GM12864 (cell line): ENCODE measurements at regions not wholly inside any gene's neighbourhood (a gene's known extent, or its start where the extent isn't known, plus 50 kb on each side); places are given as distances from the start of the nearest gene placed in this dataset.

Source experiments
- DNase-seq: peaks from one replicate; pipeline ENCODE4 v3.0.0-alpha.2; 2011; ENCODE audit warnings: low read depth
- H3K4me3 ChIP-seq: 2 replicates; pipeline ENCODE4 v1.5.1; 2011; ENCODE audit warnings: mild to moderate bottlenecking, low read depth, low read length, control low read depth
- TF ChIP-seq, protein P1 (sequence below): IDR thresholded peaks from 2 replicates; pipeline ENCODE4 v1.5.1; 2011; ENCODE audit warnings: low read depth, mild to moderate bottlenecking, moderate library complexity, low read length, control low read depth, inconsistent platforms; ENCODE audit errors: missing control alignments

DNA sequence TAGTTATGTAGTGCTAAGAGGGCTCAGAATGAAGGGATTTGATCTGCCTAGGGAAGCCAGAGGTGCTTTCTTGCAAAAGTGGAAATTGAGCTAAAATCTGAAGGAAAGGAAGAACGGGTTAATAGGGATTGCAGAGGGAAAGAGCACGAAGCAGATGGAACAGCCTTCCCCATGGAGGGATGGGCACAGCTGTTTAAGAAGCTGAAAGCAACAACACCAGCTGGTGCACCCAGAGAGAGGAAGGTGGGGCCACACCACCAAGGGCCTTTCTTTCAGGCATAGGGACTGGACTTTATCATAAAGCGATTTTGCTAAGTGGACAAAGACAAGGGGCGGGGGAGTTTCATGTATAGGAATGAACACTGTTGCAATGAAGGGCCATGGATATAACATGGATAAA lies 65.8 kb upstream of the SNRPB2 start:
- TF ChIP-seq, protein P1, sequence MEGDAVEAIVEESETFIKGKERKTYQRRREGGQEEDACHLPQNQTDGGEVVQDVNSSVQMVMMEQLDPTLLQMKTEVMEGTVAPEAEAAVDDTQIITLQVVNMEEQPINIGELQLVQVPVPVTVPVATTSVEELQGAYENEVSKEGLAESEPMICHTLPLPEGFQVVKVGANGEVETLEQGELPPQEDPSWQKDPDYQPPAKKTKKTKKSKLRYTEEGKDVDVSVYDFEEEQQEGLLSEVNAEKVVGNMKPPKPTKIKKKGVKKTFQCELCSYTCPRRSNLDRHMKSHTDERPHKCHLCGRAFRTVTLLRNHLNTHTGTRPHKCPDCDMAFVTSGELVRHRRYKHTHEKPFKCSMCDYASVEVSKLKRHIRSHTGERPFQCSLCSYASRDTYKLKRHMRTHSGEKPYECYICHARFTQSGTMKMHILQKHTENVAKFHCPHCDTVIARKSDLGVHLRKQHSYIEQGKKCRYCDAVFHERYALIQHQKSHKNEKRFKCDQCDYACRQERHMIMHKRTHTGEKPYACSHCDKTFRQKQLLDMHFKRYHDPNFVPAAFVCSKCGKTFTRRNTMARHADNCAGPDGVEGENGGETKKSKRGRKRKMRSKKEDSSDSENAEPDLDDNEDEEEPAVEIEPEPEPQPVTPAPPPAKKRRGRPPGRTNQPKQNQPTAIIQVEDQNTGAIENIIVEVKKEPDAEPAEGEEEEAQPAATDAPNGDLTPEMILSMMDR: no peak
- DNase-seq: no peak
- no peak overlapping the region for H3K4me3 ChIP-seq

DNA sequence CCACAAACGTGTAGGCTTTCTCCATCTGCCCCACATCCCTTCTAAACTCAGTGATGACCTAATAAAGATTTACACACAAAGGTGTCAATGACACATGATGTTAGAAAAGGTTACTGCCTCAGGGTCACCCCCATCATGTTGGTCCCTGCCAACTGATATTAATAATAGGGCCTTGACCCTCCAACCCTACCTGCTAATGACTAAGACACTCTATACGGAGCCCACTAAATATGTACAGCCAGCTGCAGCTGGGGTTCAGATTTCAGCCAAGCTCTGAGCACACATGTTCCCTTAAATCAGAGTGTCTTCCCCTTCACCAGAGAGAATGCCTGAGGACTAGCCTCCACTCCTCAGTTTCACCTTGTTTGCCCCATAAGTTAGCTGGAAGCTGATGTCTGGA lies 67.4 kb upstream of the SNRPB2 start:
- TF ChIP-seq, protein P1: no peak
- H3K4me3 ChIP-seq: no peak overlapping the region
- no peak for DNase-seq

DNA sequence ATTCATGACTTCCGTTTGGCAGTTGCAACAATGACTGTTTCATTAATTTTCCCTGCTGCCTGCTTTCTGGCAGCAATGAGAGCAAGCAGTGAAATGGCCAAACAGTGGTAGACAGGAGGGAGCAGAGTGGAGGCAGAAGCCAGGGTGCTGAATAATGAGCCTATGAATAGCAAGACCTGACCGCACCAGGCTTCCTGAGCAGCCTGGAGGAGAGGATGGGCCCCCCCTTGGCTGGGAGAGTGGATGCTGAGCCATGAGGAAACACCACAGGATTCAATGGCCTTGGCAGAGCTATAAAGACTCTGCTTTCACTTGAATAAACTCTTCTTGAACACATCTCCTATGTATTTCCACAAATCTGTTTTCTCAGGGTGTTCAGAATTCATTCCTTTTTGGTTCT lies 68.1 kb upstream of the SNRPB2 start:
- TF ChIP-seq, protein P1: no peak
- no peak overlapping the region for H3K4me3 ChIP-seq
- DNase-seq: no peak

DNA sequence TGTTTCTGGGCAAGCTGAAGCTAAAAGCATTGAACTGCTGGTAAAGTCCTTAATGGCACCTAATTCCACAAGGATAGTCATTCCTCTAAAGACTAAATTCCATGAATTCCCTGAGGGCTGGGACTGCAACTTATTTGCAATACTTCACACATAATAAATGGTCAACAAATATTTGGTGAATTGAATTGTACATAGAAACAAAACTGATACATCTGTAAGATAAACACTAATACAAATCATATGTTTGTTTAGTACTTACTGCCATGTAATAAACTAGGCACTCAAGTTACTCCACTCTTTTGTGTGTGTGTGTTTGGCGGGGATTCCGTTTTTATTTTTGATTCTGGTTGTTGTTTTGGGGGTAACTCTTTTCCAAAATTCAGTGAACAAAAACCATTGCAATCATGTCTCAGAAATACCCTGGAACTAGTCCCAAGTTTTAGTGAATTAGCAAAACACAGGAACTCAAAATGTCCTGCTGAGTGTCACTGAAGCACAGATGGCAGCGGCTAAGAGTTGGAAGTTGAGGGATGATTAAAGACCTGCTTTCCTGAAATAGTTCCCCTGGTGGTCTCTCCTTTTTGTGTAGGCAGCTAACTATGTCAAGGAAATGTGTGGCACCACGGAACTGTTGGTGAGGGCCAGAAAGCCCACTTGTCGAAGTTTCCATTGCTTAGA lies 74.8 kb upstream of the SNRPB2 start:
- no peak for DNase-seq
- H3K4me3 ChIP-seq: no peak overlapping the region
- TF ChIP-seq, protein P1: no peak

DNA sequence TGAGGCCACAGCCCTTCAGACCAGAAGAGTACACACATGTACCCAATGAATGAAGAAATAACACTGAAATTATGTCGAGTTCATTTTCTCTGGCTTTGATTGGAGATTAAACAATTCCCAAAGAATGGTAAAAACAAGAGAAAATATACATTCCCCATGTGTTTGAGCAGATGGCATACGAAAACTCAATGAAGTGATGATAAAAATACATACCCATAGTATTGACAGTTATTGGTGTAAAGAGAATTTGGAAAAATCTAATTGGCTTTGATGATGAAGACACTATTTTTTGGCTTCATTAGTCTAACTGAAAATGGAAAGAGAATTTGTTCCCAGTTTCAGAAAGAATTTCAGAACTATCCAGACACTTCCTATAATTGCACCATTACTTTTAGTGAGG lies 76.6 kb upstream of the SNRPB2 start:
- no peak for DNase-seq
- TF ChIP-seq, protein P1: no peak
- no peak overlapping the region for H3K4me3 ChIP-seq

DNA sequence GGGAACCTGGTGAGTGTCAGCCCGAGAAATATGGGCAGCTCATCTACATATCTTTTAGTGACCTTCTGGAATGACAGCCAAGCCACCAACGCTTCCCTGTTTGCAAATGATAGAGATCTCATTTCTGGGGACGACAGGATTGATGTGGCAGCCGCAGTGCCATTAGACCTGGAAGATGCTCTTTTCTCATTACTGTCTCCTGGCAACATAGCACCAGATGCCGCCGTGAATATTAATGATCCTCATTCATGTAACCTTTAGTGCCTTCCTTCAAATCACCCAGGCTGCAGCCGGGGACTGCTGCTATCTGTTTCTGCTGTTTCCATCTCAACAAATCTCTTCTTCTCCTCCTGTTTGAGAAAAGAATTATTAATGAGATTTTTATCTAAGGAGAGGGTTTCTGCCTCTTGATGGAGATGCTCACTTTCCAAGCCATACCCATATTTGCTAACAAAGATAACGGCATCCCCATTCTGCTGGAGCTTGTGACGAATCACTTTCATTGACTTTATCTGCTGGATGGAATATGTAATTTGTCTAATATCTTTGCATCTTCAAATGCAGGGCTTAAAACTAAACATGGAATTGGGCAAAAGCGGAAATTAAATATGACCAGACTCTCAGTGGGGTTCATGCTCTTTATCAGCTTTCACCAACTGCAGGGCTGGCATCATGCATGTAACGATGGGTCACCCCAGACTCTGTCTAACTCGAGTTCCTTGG lies 74.8 kb upstream of the KIF16B start:
- DNase-seq: no peak
- TF ChIP-seq, protein P1: no peak
- H3K4me3 ChIP-seq: no peak overlapping the region
